ENCODE measurements at regions not wholly inside any gene's neighbourhood (a gene's known extent, or its start where the extent isn't known, plus 50 kb on each side); places are given as distances from the start of the nearest gene placed in this dataset.

DNA sequence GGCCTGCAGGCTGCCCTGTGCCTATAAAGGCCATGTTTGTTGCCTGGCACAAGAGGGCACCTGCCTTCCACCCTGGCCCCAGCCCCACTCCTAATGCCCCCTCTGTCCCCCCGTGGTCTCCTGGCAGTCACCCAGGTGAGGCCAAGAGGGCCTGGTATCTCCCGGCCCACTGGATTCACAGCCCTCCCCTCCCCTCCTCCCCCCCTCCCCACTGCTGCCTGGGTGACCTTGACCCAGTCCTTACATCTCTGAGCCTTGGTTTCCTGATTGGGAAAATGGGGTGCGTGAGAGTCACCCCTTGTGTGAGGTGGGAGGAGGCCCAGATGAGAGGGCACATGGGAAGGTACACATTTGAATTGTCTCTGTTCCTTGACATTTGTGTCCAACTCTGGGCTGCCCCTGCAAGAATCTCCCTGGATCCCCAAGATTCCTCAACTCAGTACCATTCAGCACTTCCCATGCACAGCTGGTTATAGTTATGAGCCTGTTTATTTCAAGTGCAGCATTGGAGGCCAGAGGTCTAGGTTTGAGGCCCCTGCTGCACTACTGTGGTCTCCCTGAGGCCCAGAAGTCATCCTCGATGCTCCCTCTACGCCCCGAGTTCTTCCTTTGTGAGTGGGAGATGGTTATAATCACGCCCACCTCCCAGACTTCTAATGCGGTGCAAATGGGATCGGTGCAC is 58.9 kb downstream of the TMEM270 start:
- no peak for TF ChIP-seq EZH2 (IDR thresholded peaks at IDR 0.05; ENCODE audit: borderline replicate concordance, low read depth, low read length, poor library complexity, severe bottlenecking)
- TF ChIP-seq, protein P1, sequence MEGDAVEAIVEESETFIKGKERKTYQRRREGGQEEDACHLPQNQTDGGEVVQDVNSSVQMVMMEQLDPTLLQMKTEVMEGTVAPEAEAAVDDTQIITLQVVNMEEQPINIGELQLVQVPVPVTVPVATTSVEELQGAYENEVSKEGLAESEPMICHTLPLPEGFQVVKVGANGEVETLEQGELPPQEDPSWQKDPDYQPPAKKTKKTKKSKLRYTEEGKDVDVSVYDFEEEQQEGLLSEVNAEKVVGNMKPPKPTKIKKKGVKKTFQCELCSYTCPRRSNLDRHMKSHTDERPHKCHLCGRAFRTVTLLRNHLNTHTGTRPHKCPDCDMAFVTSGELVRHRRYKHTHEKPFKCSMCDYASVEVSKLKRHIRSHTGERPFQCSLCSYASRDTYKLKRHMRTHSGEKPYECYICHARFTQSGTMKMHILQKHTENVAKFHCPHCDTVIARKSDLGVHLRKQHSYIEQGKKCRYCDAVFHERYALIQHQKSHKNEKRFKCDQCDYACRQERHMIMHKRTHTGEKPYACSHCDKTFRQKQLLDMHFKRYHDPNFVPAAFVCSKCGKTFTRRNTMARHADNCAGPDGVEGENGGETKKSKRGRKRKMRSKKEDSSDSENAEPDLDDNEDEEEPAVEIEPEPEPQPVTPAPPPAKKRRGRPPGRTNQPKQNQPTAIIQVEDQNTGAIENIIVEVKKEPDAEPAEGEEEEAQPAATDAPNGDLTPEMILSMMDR (conservative IDR thresholded peaks at IDR 0.05; ENCODE audit: low read depth, low read length): no peak

Measured in A673 (cell line).